Activated CD8-positive, alpha-beta memory T cell treated with anti-CD3 and anti-CD28 coated beads, Interleukin-2, amount 50 U/mL, for 24 hours (primary cell): ENCODE measurements at regions not wholly inside any gene's neighbourhood (a gene's known extent, or its start where the extent isn't known, plus 50 kb on each side); places are given as distances from the start of the nearest gene placed in this dataset.

Source experiments
- DNase-seq: peaks from one replicate; pipeline ENCODE4 v3.0.0-alpha.2; 2020; ENCODE audit errors: extremely low read depth

- no peak for DNase-seq
Measured at GRCh38 chr3:18775501-18775900, 350.4 kb upstream of the SATB1 start.

- DNase-seq: no peak
Measured at GRCh38 chr3:18774319-18775088, 349.4 kb upstream of the SATB1 start.

- no peak for DNase-seq
Measured at GRCh38 chr3:18772699-18773305, 347.7 kb upstream of the SATB1 start.

GRCh38 chr3:18771931-18772330 is 346.8 kb upstream of the SATB1 start:
- no peak for DNase-seq

DNA sequence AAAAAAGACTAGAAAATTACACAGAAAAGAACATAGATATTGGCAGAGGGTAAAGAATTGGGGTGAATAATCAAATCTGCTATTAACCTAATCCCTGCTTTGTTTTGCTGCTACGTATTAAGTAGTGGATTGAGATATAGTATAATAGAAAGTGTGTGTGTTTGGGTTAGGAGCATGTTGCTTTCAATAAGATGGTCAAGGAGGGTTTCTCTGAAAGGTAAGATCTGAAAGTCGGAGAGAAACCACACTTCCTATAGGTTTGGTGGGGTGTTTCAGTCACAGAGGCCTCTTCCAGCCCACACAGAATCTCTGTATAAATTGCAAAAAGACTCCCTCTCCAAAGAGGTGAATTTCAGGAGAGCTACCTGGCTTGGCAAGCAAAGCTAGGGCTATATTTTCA is 345.7 kb upstream of the SATB1 start:
- DNase-seq: no peak

DNA sequence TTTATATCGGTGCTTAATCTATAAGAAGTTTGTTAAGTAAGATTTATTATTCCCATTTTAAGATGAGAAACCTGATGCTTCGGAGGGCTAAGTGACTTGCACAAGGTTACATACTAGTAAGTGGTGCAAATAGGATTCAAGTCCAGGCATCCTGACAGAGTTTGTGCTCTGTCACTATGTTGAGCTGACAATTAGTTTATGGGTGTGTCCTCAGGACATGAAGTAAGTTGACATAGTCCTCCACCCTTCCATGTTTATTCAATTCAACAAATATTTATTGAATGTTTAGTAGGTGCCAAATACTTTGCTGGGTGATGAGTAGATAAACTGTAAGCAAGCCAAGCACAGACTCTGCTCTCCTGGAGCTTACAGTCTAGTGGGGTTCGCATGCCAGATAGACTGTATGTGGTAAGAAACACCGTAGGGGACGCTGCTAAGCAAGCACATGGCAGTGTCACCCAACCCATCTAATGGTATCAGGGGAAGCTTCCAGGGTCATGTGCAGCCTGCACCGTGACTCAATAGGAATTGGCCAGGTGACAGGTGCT is 342.7 kb upstream of the SATB1 start:
- no peak for DNase-seq

DNA sequence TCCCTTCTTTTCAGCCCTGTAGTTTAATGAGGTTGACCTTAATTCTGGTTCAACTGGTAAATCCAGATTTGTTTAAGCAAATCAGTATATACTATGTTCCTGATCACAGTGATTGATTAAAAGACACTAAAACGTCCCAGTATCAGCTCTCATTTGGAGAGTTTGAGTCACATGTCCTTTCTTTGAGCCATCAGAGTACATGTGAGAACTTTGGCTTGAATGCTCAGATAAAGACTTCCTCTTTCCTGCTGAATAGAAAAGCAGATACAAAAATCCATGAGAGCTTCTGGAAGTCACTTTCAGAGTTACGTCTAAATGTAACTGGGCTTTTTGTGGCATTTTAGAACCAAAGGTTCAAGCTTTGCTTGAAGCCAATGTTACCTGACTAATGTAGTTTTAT is 341.8 kb upstream of the SATB1 start:
- DNase-seq: no peak

DNA sequence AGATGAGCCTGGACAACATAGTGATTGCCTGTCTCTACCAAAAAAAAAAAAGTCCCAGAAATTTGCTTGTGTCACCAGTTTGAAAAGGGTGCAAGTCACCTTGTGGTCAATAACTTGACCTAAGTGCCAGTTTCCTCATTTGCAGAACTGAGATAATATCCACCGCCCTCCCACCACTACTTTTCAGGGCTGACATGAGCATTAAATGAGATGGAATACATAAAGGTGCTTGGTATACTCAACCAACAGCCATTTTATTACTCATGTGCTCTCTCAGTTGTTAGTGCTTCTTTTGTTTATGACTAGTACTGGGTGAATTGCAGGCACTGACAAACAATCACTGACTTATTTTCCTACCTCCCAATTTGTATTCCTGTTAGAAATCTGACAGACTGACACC is 340.5 kb upstream of the SATB1 start:
- no peak for DNase-seq

DNA sequence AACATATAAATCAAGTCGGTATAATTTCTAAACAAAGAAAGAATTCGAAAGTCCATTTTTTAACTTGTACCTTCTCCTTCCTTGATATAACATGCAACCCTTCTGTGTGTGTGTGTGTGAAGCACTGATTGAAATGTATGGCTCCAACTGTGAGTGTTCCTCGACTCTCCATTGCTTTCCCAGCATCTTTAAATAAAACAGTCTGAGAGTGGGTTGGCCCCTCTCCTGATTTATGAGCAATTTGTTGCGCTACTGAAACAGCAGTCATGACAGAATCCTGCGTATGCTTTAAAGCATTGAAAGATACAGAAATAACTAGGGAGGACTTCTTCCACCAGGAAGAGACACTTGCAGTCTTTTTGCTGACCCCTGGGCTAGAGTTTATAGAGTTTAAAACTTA is 340.0 kb upstream of the SATB1 start:
- DNase-seq: no peak

GRCh38 chr3:18761530-18761929 is 336.4 kb upstream of the SATB1 start:
- no peak for DNase-seq

- DNase-seq: no peak
Measured at GRCh38 chr3:18758047-18758704, 333.0 kb upstream of the SATB1 start.

GRCh38 chr3:18757476-18757875 is 332.3 kb upstream of the SATB1 start:
- no peak for DNase-seq

DNA sequence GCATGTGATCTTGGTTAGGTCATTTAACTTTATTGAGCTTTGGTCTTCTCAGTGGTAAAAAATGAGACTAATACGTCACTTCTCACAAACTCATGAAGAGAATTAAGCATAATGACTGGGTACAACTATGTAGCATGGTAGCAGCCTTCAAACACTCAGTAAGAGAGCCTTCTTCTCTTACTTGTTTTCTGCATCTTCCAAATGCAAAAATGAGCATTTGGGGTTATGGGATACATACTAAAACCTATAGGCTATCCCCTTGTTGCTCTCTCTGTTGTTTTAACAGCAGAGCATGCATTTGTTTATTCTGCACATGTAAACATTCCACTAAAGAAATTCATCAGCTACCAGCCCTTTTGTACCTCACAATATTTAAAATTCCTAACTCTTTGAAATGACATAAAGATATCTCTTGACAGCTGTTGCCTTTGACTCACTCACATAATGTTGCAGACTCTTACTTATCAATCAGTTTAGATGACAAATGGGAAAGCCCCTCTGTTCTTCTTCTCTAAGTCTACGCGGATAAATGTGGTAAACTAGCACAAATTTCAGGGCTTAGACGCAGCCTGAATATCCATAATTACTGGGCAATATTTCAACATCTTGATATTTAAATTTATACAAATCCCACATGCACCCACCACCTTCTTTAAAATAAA is 327.3 kb upstream of the SATB1 start:
- no peak for DNase-seq

- no peak for DNase-seq
Measured at GRCh38 chr3:18751514-18751913, 326.4 kb upstream of the SATB1 start.

DNA sequence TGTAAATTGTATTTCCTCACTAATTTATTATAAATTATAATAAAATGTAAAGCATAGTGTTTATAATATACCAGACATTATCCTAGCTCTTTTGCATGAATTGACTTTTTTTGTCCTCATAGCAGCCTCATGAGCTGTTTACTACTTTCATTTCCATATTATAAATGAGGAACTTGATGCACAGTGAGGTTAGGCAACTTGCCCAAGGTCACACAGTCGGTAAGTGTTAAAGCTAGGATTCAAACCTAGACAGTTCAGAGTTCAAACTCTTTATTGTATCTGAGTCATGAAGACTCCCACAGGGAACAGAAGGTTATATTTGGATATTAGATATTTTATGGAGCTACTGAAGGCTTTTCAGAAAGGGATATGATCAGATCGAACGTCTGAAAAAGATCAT is 322.2 kb upstream of the SATB1 start:
- DNase-seq: no peak

- no peak for DNase-seq
Measured at GRCh38 chr3:18745472-18745871, 320.3 kb upstream of the SATB1 start.

DNA sequence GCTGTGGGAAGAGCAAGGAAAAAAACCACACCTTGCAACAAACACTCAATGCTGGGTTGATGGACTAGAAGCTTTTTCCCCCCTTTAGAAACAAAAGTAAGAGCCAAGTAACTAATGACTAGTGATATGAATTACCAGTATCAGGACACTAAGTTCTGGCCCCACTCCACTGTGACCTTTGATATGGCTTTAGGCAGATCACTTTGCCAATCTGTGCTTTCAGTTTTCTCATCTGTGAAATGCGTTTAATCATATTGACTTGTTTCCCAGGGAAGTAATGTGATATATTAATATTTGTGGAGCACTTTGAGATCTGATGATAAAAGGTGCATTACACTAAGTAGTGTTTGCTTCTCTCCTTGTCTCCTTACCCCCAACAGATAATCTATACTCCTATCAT is 319.3 kb upstream of the SATB1 start:
- DNase-seq: no peak

DNA sequence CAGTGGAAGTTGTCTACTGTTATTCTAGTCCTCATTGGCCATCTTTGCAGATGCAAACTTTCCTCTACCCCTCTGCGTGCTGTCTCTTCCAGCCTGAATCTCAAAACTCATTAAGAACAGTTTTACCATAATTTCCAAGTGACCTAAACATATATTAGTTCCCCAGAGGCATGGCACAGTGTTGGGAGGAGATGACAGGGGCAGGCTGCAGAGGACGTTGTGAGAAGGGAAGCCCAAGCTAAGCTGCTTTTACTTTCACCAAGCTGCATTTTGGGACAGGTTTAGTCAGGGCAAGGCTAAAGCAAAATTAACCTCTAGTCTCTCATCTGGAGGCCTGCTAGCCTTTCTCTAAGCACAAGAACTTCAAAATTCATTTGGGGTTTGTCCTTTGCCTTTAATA is 318.6 kb upstream of the SATB1 start:
- DNase-seq: no peak

- peak; percentile 25 for DNase-seq
Measured at GRCh38 chr3:18740631-18741583, 315.8 kb upstream of the SATB1 start.

GRCh38 chr3:18739099-18739433 is 313.9 kb upstream of the SATB1 start:
- DNase-seq: no peak

- no peak for DNase-seq
Measured at GRCh38 chr3:18738393-18739098, 313.4 kb upstream of the SATB1 start.
